ENCODE measurements at regions not wholly inside any gene's neighbourhood (a gene's known extent, or its start where the extent isn't known, plus 50 kb on each side); places are given as distances from the start of the nearest gene placed in this dataset.

GRCh38 chr14:66038212-66038611 is 448.0 kb upstream of the CCDC196 start:
- Mint-ChIP-seq H3K27ac (ENCODE audit: unreplicated experiment) (peak overlapping the region; percentile 3), H3K36me3 (ENCODE audit: low read depth, unreplicated experiment) (peaks cover 25% of the 10 kb centered on the region), H3K4me3 (ENCODE audit: unreplicated experiment) (no peak overlapping the region), H3K4me1 (ENCODE audit: unreplicated experiment) (peaks cover 30% of the 10 kb centered on the region), H3K9me3 (ENCODE audit: unreplicated experiment) (peaks cover 11% of the 10 kb centered on the region), H3K27me3 (ENCODE audit: unreplicated experiment) (peaks cover 8% of the 10 kb centered on the region)
- TF ChIP-seq, protein P1, sequence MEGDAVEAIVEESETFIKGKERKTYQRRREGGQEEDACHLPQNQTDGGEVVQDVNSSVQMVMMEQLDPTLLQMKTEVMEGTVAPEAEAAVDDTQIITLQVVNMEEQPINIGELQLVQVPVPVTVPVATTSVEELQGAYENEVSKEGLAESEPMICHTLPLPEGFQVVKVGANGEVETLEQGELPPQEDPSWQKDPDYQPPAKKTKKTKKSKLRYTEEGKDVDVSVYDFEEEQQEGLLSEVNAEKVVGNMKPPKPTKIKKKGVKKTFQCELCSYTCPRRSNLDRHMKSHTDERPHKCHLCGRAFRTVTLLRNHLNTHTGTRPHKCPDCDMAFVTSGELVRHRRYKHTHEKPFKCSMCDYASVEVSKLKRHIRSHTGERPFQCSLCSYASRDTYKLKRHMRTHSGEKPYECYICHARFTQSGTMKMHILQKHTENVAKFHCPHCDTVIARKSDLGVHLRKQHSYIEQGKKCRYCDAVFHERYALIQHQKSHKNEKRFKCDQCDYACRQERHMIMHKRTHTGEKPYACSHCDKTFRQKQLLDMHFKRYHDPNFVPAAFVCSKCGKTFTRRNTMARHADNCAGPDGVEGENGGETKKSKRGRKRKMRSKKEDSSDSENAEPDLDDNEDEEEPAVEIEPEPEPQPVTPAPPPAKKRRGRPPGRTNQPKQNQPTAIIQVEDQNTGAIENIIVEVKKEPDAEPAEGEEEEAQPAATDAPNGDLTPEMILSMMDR (IDR thresholded peaks at IDR 0.05; ENCODE audit: unreplicated experiment), result no peak
- no peak for DNase-seq (ENCODE audit: low spot score)

GRCh38 chr14:66038618-66039017 is 447.6 kb upstream of the CCDC196 start:
- H3K36me3 Mint-ChIP-seq (ENCODE audit: low read depth, unreplicated experiment), result peaks cover 23% of the 10 kb centered on the region
- TF ChIP-seq, protein P1 (IDR thresholded peaks at IDR 0.05; ENCODE audit: unreplicated experiment), result no peak
- no peak for DNase-seq (ENCODE audit: low spot score)
- H3K27me3 Mint-ChIP-seq (ENCODE audit: unreplicated experiment), result peaks cover 8% of the 10 kb centered on the region
- H3K4me3 Mint-ChIP-seq (ENCODE audit: unreplicated experiment), result no peak overlapping the region
- peaks cover 27% of the 10 kb centered on the region for H3K4me1 Mint-ChIP-seq (ENCODE audit: unreplicated experiment)
- peaks cover 8% of the 10 kb centered on the region for H3K9me3 Mint-ChIP-seq (ENCODE audit: unreplicated experiment)
- H3K27ac Mint-ChIP-seq (ENCODE audit: unreplicated experiment), result no peak overlapping the region

DNA sequence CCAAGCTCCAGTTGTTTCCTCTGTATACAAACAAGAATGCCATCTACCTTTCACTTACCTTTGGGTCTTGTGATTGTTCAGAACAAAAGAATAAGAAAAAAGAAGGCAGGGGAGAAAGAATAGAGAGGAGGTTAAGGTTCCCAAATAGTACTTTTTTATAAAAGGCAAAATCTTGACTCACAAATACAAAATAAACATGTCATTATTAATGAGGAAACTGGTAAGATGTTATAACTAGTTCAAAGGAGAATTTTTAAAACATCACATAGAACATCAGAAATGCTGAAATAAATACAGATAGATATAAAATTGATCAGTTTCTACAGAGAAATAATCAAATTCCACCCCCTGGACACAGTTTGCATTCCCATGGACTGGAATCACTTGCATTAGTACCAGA is 446.7 kb upstream of the CCDC196 start:
- no peak overlapping the region for H3K27ac Mint-ChIP-seq (ENCODE audit: unreplicated experiment)
- no peak overlapping the region for H3K4me3 Mint-ChIP-seq (ENCODE audit: unreplicated experiment)
- peaks cover 19% of the 10 kb centered on the region for H3K4me1 Mint-ChIP-seq (ENCODE audit: unreplicated experiment)
- H3K9me3 Mint-ChIP-seq (ENCODE audit: unreplicated experiment), result peaks cover under 1% of the 10 kb centered on the region
- TF ChIP-seq, protein P1 (IDR thresholded peaks at IDR 0.05; ENCODE audit: unreplicated experiment), result no peak
- peaks cover 15% of the 10 kb centered on the region for H3K36me3 Mint-ChIP-seq (ENCODE audit: low read depth, unreplicated experiment)
- H3K27me3 Mint-ChIP-seq (ENCODE audit: unreplicated experiment), result peaks cover 3% of the 10 kb centered on the region
- DNase-seq (ENCODE audit: low spot score), result no peak

DNA sequence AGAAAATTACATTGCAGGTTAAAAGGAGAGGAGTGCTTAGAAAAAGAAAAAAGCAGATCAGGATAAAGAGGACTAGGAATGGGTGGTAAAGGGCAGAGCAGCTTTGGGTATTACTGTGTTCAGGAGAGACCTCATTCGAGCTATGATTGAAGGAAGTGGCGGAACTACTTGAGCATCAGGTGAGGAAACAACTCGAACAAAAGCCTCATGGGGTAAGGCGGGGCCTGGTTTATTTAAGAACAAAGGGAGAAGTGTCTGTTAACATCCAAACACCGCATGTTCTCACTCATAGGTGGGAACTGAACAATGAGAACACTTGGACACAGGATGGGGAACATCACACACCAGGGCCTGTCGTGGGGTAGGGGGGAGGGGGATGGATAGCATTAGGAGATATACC is 444.6 kb upstream of the CCDC196 start:
- H3K36me3 Mint-ChIP-seq (ENCODE audit: low read depth, unreplicated experiment), result peaks cover 3% of the 10 kb centered on the region
- no peaks in the 10 kb centered on the region for H3K9me3 Mint-ChIP-seq (ENCODE audit: unreplicated experiment)
- peak overlapping the region; percentile 10 for H3K27ac Mint-ChIP-seq (ENCODE audit: unreplicated experiment)
- TF ChIP-seq, protein P1 (IDR thresholded peaks at IDR 0.05; ENCODE audit: unreplicated experiment), result no peak
- DNase-seq (ENCODE audit: low spot score), result no peak
- no peak overlapping the region for H3K4me3 Mint-ChIP-seq (ENCODE audit: unreplicated experiment)
- H3K4me1 Mint-ChIP-seq (ENCODE audit: unreplicated experiment), result peaks cover 22% of the 10 kb centered on the region
- no peaks in the 10 kb centered on the region for H3K27me3 Mint-ChIP-seq (ENCODE audit: unreplicated experiment)

DNA sequence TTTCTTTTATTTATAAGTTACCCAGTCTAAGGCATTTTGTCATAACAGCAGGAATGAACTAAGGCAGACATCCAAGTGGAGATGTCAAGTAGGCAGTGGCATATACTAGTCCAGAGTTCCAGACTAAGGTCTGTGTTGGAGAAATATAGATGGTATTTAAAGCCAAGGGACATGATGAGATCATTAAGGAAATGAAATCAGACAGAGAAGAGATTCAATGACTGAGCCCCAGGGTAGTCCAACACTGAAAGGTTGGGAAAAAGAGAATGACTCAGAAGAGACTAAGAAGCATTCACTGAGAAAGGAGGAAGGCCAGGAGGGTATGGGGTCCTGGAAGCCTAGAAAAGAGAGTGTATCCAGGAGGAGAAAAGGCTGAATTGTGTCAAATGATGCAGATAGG is 442.2 kb upstream of the CCDC196 start:
- no peak overlapping the region for H3K27ac Mint-ChIP-seq (ENCODE audit: unreplicated experiment)
- DNase-seq (ENCODE audit: low spot score), result no peak
- H3K36me3 Mint-ChIP-seq (ENCODE audit: low read depth, unreplicated experiment), result peaks cover 14% of the 10 kb centered on the region
- no peak overlapping the region for H3K4me3 Mint-ChIP-seq (ENCODE audit: unreplicated experiment)
- peaks cover 13% of the 10 kb centered on the region for H3K4me1 Mint-ChIP-seq (ENCODE audit: unreplicated experiment)
- no peaks in the 10 kb centered on the region for H3K9me3 Mint-ChIP-seq (ENCODE audit: unreplicated experiment)
- TF ChIP-seq, protein P1 (IDR thresholded peaks at IDR 0.05; ENCODE audit: unreplicated experiment), result no peak
- no peaks in the 10 kb centered on the region for H3K27me3 Mint-ChIP-seq (ENCODE audit: unreplicated experiment)
